ENCODE measurements at regions not wholly inside any gene's neighbourhood (a gene's known extent, or its start where the extent isn't known, plus 50 kb on each side); places are given as distances from the start of the nearest gene placed in this dataset.

- no peak for TF ChIP-seq CTCF (IDR thresholded peaks at IDR 0.05; ENCODE audit: low read length)
- TF ChIP-seq EZH2 (optimal IDR thresholded peaks at IDR 0.05; ENCODE audit: low read depth, low read length) = no peak
Measured at GRCh38 chr2:746697-747096, 69.5 kb upstream of the TMEM18 start.

All from MM.1S (cell line).